B cell (primary cell): ENCODE measurements at regions not wholly inside any gene's neighbourhood (a gene's known extent, or its start where the extent isn't known, plus 50 kb on each side); places are given as distances from the start of the nearest gene placed in this dataset.
A peak's percentile ranks its signal among the peaks of the same experiment; 100 is the strongest.
"Not testable (repeated sequence)": the region's sequence is repeated elsewhere in the genome, so short reads cannot be mapped to it uniquely, and the experiment has no call there.

Source experiments
- ATAC-seq: fragments of 200-7000 bp; cut with Tn5 transposase; one replicate; pipeline ENCODE4 v1.10.0; 2021; ENCODE audit warnings: low read depth, mild to moderate bottlenecking, moderate number of reproducible peaks, moderate library complexity
- CTCF ChIA-PET: fragments of 350-600 bp; sonication (Branson Sonifier 250); formaldehyde crosslinking; loops from one replicate; lab custom pipeline; 2021; ENCODE audit warnings: antibody characterized with exemption, inconsistent platforms; lab: Charles Lee
- POLR2A ChIA-PET: fragments of 350-600 bp; sonication (Branson Sonifier 250); formaldehyde crosslinking; loops from one replicate; lab custom pipeline; 2021; ENCODE audit warnings: antibody characterized with exemption; lab: Charles Lee
- DNase-seq: peaks from one replicate; pipeline ENCODE4 v3.0.0; 2013
- H2AFZ ChIP-seq: 2 replicates; pipeline ENCODE4 v1.6.1; 2012; ENCODE audit warnings: mild to moderate bottlenecking, low read depth, low read length; ENCODE audit not compliant: insufficient read depth, poor library complexity, severe bottlenecking
- H3K27ac ChIP-seq, 2 donors: 1 replicate in 1 of 2; 2 replicates in 1 of 2; pipeline ENCODE4 v1.5.1; 2012 to 2013; ENCODE audit warnings: low read length in 2 of 2, mild to moderate bottlenecking in 2 of 2, moderate library complexity in 1 of 2
- H3K27me3 ChIP-seq, 4 experiments: fragments of 200-600 bp in 1 of 4; sonication (generic) in 1 of 4; replicated peaks in 1 of 4; 1 replicate in 2 of 4; 2 replicates in 2 of 4; pipeline versions ENCODE4 v1.6.1 to v1.7.0; 2013 to 2016; ENCODE audit warnings: low read length in 3 of 4, mild to moderate bottlenecking in 2 of 4, mixed read lengths in 1 of 4, moderate library complexity in 1 of 4; ENCODE audit not compliant: insufficient read depth in 4 of 4, control insufficient read depth in 3 of 4; ENCODE audit errors: control extremely low read depth in 1 of 4
- H3K36me3 ChIP-seq, 2 experiments: replicated peaks in 1 of 2; 1 replicate in 1 of 2; 2 replicates in 1 of 2; pipeline versions ENCODE4 v1.6.1 to v1.7.1; 2013; ENCODE audit warnings: low read length in 1 of 2; ENCODE audit not compliant: insufficient read depth in 2 of 2, control insufficient read depth in 1 of 2; ENCODE audit errors: control extremely low read depth in 1 of 2, extremely low read depth in 1 of 2
- H3K4me1 ChIP-seq, 2 donors: fragments of 200-600 bp in 1 of 2; sonication (generic) in 1 of 2; 1 replicate in 1 of 2; 2 replicates in 1 of 2; pipeline versions ENCODE4 v1.5.1 to v1.6.1; 2013 to 2017; ENCODE audit warnings: low read length in 2 of 2; ENCODE audit not compliant: control insufficient read depth in 2 of 2, insufficient read depth in 2 of 2
- H3K4me2 ChIP-seq: replicated peaks from 2 replicates; pipeline ENCODE3; 2012; ENCODE audit warnings: mild to moderate bottlenecking, low read depth, low read length; ENCODE audit not compliant: poor library complexity, severe bottlenecking
- H3K4me3 ChIP-seq, 5 experiments: fragments of 200-600 bp in 1 of 5; sonication (generic) in 1 of 5; 1 replicate in 3 of 5; 2 replicates in 2 of 5; pipeline versions ENCODE4 v1.5.1 to v1.7.0; 2011 to 2016; ENCODE audit warnings: low read length in 4 of 5, mild to moderate bottlenecking in 4 of 5, low read depth in 2 of 5, control low read depth in 1 of 5, moderate library complexity in 1 of 5; ENCODE audit not compliant: insufficient read depth in 1 of 5; ENCODE audit errors: control extremely low read depth in 1 of 5, extremely low read depth in 1 of 5
- H3K79me2 ChIP-seq: fragments of 200-600 bp; sonication (generic); one replicate; pipeline ENCODE4 v1.6.0; 2016; ENCODE audit warnings: low read length; ENCODE audit not compliant: control insufficient read depth, insufficient read depth
- H3K9ac ChIP-seq: fragments of 200-600 bp; sonication (generic); 2 replicates; pipeline ENCODE4 v1.6.1; 2017; ENCODE audit warnings: mild to moderate bottlenecking, low read length, moderate library complexity
- H3K9me3 ChIP-seq, 3 donors: one replicate each; pipeline versions ENCODE4 v1.6.1 to v1.7.1; 2013; ENCODE audit warnings: low read length in 2 of 3; ENCODE audit not compliant: control insufficient read depth in 2 of 3, insufficient read depth in 1 of 3; ENCODE audit errors: control extremely low read depth in 1 of 3
- H4K20me1 ChIP-seq: 2 replicates; pipeline ENCODE4 v1.6.0; 2012; ENCODE audit warnings: mild to moderate bottlenecking, low read length; ENCODE audit not compliant: insufficient read depth, control insufficient read depth, poor library complexity, severe bottlenecking
- H3K27ac Mint-ChIP-seq: one replicate; pipeline ENCODE4 v1.8.0; 2021; ENCODE audit warnings: mixed read lengths
- H3K27me3 Mint-ChIP-seq: one replicate; pipeline ENCODE4 v1.8.0; 2021; ENCODE audit warnings: mixed read lengths
- H3K4me1 Mint-ChIP-seq: one replicate; pipeline ENCODE4 v1.8.0; 2021; ENCODE audit warnings: mixed read lengths
- H3K4me3 Mint-ChIP-seq: one replicate; pipeline ENCODE4 v1.8.0; 2021; ENCODE audit warnings: mixed read lengths
- H3K9me3 Mint-ChIP-seq: one replicate; pipeline ENCODE4 v1.8.0; 2022; ENCODE audit warnings: mixed read lengths; ENCODE audit not compliant: insufficient read depth
- EZH2 ChIP-seq: IDR thresholded peaks from 2 replicates; pipeline ENCODE4 v1.6.1; 2012; ENCODE audit warnings: borderline replicate concordance, low read depth, mild to moderate bottlenecking, moderate library complexity, low read length; ENCODE audit not compliant: insufficient read depth, poor library complexity, severe bottlenecking
- WGBS: methylation state at CpG from one replicate; pipeline ENCODE4 v1.1.5; 2013; ENCODE audit warnings: missing lambda C conversion rate; ENCODE audit not compliant: insufficient coverage; 5-methylcytosine and 5-hydroxymethylcytosine counted together
- intact Hi-C: fragments of 100-400 bp; cut with micrococcal nuclease; formaldehyde crosslinking; loops from one replicate; pipeline ENCODE4 v1.10.0; 2022
- TF ChIP-seq, protein P1 (sequence below): fragments of 200-600 bp; IDR thresholded peaks from one replicate; pipeline ENCODE4 v1.8.0; 2022; ENCODE audit warnings: antibody characterized with exemption, mild to moderate bottlenecking

DNA sequence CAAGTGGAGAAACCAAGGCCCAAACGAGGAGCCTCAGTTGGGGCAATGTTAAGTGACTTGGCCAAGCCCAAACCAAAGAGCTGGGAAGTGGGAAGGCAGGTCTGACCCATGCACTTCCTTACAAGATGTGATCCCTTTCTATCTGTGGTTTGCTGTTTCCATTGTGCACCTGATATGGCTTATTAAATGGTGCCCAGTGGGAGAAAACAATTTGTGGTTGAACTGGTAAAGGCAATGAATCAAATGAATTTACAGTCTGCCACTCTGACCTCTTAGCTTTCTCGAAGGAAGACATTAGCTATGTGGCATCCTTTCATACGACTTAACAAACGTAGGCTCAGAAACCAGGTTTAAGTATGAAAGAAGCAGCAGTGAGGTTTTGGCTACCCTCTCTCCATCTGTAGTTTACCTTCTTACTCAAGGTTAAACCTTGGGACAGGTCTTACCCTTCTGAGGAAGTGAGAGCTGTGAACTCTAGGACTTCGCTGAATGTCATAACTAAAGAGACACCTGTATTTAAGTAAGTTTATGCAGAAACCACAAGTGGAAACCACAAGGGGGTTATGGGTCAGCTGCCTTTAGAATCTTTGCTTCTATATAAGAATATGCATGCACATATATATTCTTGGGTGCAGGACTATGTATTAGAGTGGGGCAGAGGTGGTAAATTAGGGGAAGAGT, 100.5 kb upstream of the SPATA31D4 start:
- H3K27me3 ChIP-seq: no peaks in the 10 kb centered on the region
- peak; percentile 66 for ATAC-seq
- Mint-ChIP-seq H3K4me1 (peaks cover 22% of the 10 kb centered on the region), H3K27ac (no peak overlapping the region), H3K9me3 (no peaks in the 10 kb centered on the region), H3K4me3 (no peak overlapping the region), H3K27me3 (no peaks in the 10 kb centered on the region)
- intact Hi-C loops: no loop called here
- H3K27ac ChIP-seq: no peak overlapping the region
- no peaks in the 10 kb centered on the region for H4K20me1 ChIP-seq
- no peaks in the 10 kb centered on the region for H3K9me3 ChIP-seq
- no peak overlapping the region for H3K9ac ChIP-seq
- DNase-seq: peak; percentile 35
- no peaks in the 10 kb centered on the region for H3K36me3 ChIP-seq
- peaks cover 22 to 26% of the 10 kb centered on the region in 2 donors for H3K4me1 ChIP-seq
- CTCF ChIA-PET: interaction anchor here (1.1 kb wide), 1 partner anchor 98 kb away, joined by 3 read pairs; no protein-coding TSS in a partner anchor
- H3K4me3 ChIP-seq: no peak overlapping the region
- H2AFZ ChIP-seq: no peak overlapping the region
- POLR2A ChIA-PET: no interaction called here
- WGBS: 80% methylated on average over 1 of the region's 5 CpGs
- H3K4me2 ChIP-seq: peak overlapping the region; percentile 43
- H3K79me2 ChIP-seq: no peaks in the 10 kb centered on the region
- no peak for TF ChIP-seq EZH2
- TF ChIP-seq, protein P1, sequence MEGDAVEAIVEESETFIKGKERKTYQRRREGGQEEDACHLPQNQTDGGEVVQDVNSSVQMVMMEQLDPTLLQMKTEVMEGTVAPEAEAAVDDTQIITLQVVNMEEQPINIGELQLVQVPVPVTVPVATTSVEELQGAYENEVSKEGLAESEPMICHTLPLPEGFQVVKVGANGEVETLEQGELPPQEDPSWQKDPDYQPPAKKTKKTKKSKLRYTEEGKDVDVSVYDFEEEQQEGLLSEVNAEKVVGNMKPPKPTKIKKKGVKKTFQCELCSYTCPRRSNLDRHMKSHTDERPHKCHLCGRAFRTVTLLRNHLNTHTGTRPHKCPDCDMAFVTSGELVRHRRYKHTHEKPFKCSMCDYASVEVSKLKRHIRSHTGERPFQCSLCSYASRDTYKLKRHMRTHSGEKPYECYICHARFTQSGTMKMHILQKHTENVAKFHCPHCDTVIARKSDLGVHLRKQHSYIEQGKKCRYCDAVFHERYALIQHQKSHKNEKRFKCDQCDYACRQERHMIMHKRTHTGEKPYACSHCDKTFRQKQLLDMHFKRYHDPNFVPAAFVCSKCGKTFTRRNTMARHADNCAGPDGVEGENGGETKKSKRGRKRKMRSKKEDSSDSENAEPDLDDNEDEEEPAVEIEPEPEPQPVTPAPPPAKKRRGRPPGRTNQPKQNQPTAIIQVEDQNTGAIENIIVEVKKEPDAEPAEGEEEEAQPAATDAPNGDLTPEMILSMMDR: no peak

DNA sequence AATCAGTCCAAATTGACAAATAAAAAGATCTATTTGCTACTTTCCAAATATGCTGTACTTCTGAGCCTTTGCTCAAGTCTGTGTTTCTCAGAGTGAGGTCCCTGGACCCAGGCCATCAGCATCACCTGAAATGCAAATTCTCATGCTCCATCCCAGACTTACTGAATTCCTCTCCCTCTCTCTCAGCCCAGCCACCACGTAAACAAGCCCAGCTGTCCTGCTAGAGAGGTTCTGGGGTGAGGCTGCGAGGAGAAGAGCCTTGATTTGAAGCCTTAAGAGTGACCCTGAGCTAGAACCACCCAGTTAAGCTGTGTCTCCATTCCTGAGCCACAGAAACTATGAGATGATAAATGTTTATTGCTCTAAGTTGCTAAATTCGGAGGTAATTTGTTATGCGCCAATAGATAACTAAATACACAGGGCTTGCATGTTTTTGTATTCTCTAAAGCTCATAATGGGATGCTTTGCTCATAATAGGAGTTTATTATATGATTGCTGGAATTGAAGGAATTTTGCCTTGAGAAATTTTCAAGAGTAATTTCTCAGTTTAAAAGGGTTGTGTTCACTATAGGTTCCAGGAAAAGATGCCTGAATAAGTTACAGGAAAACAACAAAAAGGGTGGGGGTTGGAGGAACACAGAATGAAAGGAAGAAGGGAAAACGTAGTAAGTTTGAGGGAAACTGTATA, 98.9 kb upstream of the SPATA31D4 start:
- no peak overlapping the region for H3K27ac Mint-ChIP-seq
- H4K20me1 ChIP-seq: no peaks in the 10 kb centered on the region
- no peaks in the 10 kb centered on the region for H3K9me3 ChIP-seq
- no peaks in the 10 kb centered on the region for H3K79me2 ChIP-seq
- DNase-seq (no peak), ATAC-seq (no peak)
- no peak overlapping the region for H3K27ac ChIP-seq
- intact Hi-C loops: no loop called here
- no peak overlapping the region for H3K4me2 ChIP-seq
- H3K9ac ChIP-seq: no peak overlapping the region
- no peak overlapping the region for H3K4me3 Mint-ChIP-seq
- H3K27me3 Mint-ChIP-seq: no peaks in the 10 kb centered on the region
- H2AFZ ChIP-seq: no peak overlapping the region
- ChIA-PET POLR2A (no interaction called here), CTCF (no interaction called here)
- H3K4me1 ChIP-seq: peaks cover 22 to 26% of the 10 kb centered on the region in 2 donors
- no peaks in the 10 kb centered on the region for H3K36me3 ChIP-seq
- peaks cover 22% of the 10 kb centered on the region for H3K4me1 Mint-ChIP-seq
- no peak overlapping the region for H3K4me3 ChIP-seq
- H3K9me3 Mint-ChIP-seq: no peaks in the 10 kb centered on the region
- H3K27me3 ChIP-seq: no peaks in the 10 kb centered on the region
- TF ChIP-seq EZH2: no peak
- TF ChIP-seq, protein P1: no peak
- 83% methylated on average over 2 of the region's 5 CpGs for WGBS

DNA sequence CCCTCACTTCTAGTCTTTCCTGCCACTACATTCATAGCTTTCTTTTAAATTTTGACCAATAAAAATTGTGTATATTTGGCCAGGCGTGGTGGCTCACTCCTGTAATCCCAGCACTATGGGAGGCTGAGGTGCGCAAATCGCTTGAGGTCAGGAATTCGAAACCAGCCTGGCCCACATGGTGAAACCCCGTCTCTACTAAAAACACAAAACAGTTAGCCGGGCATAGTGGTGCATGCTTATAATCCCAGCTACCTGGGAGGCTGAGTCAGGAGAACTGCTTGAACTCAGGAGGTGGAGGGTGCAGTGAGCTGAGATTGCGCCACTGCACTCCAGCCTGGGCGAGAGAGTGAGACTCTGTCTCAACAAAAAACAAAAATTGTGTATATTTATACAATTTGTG, 97.8 kb upstream of the SPATA31D4 start:
- CTCF ChIA-PET, H3K79me2 ChIP-seq, H3K4me3 Mint-ChIP-seq, POLR2A ChIA-PET, H3K27ac ChIP-seq, H3K9me3 ChIP-seq, H3K27ac Mint-ChIP-seq, H3K27me3 Mint-ChIP-seq, H3K36me3 ChIP-seq, H3K4me2 ChIP-seq, H3K9ac ChIP-seq, H4K20me1 ChIP-seq, H3K4me3 ChIP-seq, H3K27me3 ChIP-seq, DNase-seq, intact Hi-C loops, H3K9me3 Mint-ChIP-seq, H2AFZ ChIP-seq, ATAC-seq: not testable (repeated sequence)
- H3K4me1 Mint-ChIP-seq: peaks cover 22% of the 10 kb centered on the region
- H3K4me1 ChIP-seq: peaks cover 22 to 26% of the 10 kb centered on the region in 2 donors
- no CpG with 5 or more reads among the region's 8 CpGs for WGBS
